Left hindlimb (tissue), 1 donor: ENCODE measurements at regions not wholly inside any gene's neighbourhood (a gene's known extent, or its start where the extent isn't known, plus 50 kb on each side); places are given as distances from the start of the nearest gene placed in this dataset.

Experiments
- DNase-seq: peaks from one replicate; pipeline ENCODE4 v3.0.0-alpha.2; 2018

- no peak for DNase-seq
These were observed 50.7 kb upstream of the HNRNPA3 start for GRCh38 chr2:177161741-177162460.
